Skeletal muscle satellite cell (primary cell): ENCODE measurements at regions not wholly inside any gene's neighbourhood (a gene's known extent, or its start where the extent isn't known, plus 50 kb on each side); places are given as distances from the start of the nearest gene placed in this dataset.

ENCODE experiments used
- H3K27me3 ChIP-seq: 2 replicates; pipeline ENCODE4 v1.7.0; 2013; ENCODE audit warnings: low read length; ENCODE audit not compliant: control insufficient read depth, insufficient read depth
- H3K36me3 ChIP-seq: 2 replicates; pipeline ENCODE4 v1.7.0; 2013; ENCODE audit warnings: mild to moderate bottlenecking, control low read depth, low read length; ENCODE audit not compliant: insufficient read depth
- H3K4me1 ChIP-seq: 2 replicates; pipeline ENCODE4 v1.7.0; 2013; ENCODE audit warnings: low read length; ENCODE audit not compliant: control insufficient read depth, insufficient read depth
- H3K4me2 ChIP-seq: 2 replicates; pipeline ENCODE4 v1.7.0; 2013; ENCODE audit warnings: mild to moderate bottlenecking, low read length
- H3K4me3 ChIP-seq: 2 replicates; pipeline ENCODE4 v1.7.0; 2013; ENCODE audit warnings: low read length
- H3K9ac ChIP-seq: 2 replicates; pipeline ENCODE4 v1.7.0; 2013; ENCODE audit warnings: mild to moderate bottlenecking, low read depth, low read length, moderate library complexity
- H3K9me3 ChIP-seq: replicated peaks from 2 replicates; pipeline ENCODE4 v1.7.0; 2013; ENCODE audit warnings: mild to moderate bottlenecking, control low read depth, low read length

DNA sequence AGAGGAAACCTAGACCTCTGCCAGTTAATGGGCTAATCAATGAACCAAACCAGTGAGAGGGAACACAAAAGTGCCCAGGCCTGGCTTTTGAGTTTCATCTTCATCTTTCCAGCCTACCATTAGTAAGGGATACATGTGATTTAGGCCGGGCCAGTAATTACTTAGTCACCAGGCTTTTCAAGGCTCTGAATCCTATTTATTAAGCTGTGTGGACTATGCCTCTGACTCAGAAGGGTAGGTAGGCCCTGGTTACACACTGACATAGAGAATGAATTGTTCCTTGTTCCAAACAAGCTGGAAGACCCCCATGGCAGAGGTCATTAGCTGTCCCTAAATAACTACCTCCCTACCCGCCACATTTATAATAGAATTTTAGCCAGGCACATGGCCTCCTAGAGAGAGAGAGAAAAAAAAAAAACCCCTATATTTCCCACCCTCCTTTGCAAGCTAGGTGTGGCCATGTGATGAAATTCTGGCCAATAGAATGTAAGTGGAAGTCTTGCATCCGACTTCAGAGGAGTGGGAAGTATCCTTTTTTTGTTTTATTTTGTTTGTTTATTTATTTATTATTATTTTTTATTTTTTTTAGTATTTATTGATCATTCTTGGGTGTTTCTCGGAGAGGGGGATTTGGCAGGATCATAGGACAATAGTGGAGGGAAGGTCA is 112.3 kb upstream of the BCOR start:
- no peak overlapping the region for H3K4me2 ChIP-seq
- H3K27me3 ChIP-seq: peaks cover 5% of the 10 kb centered on the region
- H3K36me3 ChIP-seq: no peaks in the 10 kb centered on the region
- no peaks in the 10 kb centered on the region for H3K4me1 ChIP-seq
- no peak overlapping the region for H3K4me3 ChIP-seq
- no peaks in the 10 kb centered on the region for H3K9me3 ChIP-seq
- H3K9ac ChIP-seq: no peak overlapping the region

DNA sequence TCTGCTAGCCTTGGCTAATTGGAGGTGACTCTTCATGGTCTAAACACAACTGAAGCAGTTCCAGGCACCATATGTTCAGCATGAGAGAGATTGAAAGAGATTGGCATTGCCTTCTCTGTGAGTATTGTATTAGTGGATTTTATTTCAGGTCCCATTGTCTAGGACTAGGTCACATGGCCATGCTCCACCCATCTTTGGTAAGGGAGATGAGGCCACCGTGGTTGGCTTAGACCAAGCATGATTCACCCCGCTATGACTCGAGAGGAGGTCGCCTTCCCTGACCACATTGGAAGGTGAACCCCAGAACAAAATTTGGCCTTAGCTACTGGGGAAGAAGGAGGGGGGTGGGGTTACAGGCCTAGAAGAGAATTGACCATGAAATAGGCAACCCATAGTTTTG is 109.9 kb upstream of the BCOR start:
- Histone ChIP-seq H3K9ac (no peak overlapping the region), H3K27me3 (peaks cover 10% of the 10 kb centered on the region), H3K4me1 (no peaks in the 10 kb centered on the region), H3K9me3 (no peaks in the 10 kb centered on the region), H3K4me3 (no peak overlapping the region), H3K36me3 (no peaks in the 10 kb centered on the region), H3K4me2 (no peak overlapping the region)

DNA sequence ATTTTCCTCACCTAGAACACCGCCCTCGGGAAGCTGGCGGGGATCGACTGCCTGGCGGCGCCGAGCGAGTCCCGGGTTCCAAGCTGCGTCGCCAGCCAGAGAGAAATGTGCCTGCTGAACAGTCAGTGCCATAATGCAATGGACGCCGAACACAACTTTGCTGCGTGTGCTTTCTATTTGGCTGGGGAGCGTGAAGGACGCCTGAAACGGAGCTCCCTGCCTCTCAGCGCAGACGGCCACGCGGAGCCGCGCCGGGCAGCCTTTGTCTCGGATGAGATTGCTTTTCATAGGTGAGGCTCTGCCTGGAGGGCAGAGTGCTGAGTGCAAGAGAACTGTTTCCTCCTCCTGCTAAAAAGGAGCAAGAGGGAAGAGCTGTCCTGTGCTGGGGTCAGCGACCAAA is 107.7 kb upstream of the BCOR start:
- H3K9me3 ChIP-seq: no peaks in the 10 kb centered on the region
- no peak overlapping the region for H3K4me3 ChIP-seq
- no peaks in the 10 kb centered on the region for H3K4me1 ChIP-seq
- no peaks in the 10 kb centered on the region for H3K36me3 ChIP-seq
- H3K4me2 ChIP-seq: peak overlapping the region; percentile 59
- H3K9ac ChIP-seq: peak overlapping the region; percentile 18
- H3K27me3 ChIP-seq: peaks cover 10% of the 10 kb centered on the region

DNA sequence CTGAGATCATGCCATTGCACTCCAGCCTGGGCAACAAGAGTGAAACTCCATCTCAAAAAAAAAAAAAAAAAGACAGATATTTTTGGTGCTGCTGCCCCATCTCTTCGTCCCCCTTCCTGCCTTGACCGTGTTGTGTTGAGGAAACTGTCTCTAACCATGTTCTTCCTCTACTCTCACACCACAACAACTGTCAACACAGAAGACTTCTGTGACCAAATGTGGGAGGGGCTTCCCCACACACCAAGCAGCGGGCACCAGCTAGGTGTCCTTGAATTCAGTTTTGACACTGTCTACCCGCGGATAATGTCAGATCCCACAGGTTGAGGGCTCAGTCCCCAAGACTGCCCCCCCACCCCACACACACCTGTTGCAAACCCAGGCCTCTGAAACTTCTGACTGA is 104.7 kb upstream of the BCOR start:
- H3K36me3 ChIP-seq: no peaks in the 10 kb centered on the region
- no peaks in the 10 kb centered on the region for H3K4me1 ChIP-seq
- H3K9me3 ChIP-seq: no peaks in the 10 kb centered on the region
- H3K27me3 ChIP-seq: peaks cover 10% of the 10 kb centered on the region
- H3K4me2 ChIP-seq: no peak overlapping the region
- H3K9ac ChIP-seq: no peak overlapping the region
- no peak overlapping the region for H3K4me3 ChIP-seq

DNA sequence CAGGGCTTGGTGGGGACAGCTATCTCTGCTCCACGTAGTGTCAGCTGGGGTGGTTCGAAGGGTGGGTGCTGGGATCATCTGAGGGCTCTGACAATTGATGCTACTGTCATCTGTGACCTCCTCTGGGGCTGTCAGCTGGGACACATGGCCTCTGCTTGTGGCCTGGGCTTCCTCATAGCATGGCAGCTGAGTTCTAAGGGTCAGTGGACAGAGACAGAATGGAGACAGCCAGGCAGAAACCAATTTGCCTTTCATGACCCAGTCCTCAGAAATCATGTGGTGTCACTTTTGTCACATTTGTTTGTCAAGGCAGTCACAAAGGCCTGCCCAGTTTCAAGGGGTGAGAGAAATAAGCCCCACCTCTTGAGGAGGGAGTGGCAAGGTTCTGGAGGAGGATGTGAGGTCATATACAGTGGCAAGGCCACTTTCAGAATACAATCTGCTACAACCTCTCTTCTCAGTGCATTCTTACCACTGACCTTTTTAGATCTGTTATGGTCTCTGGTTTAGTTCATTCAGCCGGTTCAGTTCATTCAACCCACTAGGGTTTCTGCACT is 103.6 kb upstream of the BCOR start:
- Histone ChIP-seq H3K4me2 (no peak overlapping the region), H3K36me3 (no peaks in the 10 kb centered on the region), H3K9ac (no peak overlapping the region), H3K4me3 (no peak overlapping the region), H3K27me3 (peaks cover 12% of the 10 kb centered on the region), H3K9me3 (no peaks in the 10 kb centered on the region), H3K4me1 (no peaks in the 10 kb centered on the region)

DNA sequence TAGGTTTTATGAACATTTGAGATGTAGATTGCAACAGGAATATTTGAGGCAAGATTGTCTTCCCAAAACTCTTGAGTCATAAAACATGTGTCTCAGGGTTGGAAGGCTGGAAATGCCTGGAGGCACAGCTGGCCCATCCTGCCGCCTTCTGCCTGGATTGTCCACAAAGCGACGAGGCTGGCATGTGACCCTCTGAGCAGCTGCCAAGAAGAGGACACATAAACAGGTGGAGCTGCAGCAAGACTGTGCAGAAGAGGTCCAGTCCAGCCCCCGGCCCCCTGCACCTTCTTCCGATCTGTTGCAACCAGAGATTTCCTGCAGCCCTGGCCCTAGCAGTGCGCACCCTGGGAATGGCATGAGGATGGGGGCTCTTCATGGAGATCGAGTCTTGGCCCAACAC is 101.9 kb upstream of the BCOR start:
- H3K9me3 ChIP-seq: no peaks in the 10 kb centered on the region
- H3K9ac ChIP-seq: no peak overlapping the region
- no peaks in the 10 kb centered on the region for H3K36me3 ChIP-seq
- H3K4me2 ChIP-seq: no peak overlapping the region
- H3K4me3 ChIP-seq: no peak overlapping the region
- H3K27me3 ChIP-seq: peaks cover 4% of the 10 kb centered on the region
- no peaks in the 10 kb centered on the region for H3K4me1 ChIP-seq

DNA sequence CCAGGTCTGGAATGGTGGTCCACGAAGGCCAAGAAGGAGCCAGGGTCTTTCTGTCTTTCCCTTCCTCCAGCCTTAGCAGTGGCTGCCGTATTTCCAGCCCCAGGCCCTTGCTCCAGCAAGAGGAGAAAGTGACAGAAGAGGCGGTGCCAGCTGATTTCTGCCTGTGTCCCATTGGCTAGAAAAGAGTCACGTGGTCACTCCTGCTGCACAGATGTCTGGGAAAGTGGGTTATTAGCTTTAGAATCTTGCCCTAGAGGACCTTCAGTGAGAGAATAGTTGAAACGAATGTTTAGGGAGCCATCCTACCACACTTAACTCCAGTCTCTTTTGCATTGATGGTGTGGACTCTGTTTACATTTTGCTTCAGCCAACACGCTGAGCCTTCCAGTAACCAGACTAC is 99.3 kb upstream of the BCOR start:
- Histone ChIP-seq H3K4me2 (no peak overlapping the region), H3K36me3 (no peaks in the 10 kb centered on the region), H3K4me3 (no peak overlapping the region), H3K9me3 (no peaks in the 10 kb centered on the region), H3K27me3 (peaks cover 4% of the 10 kb centered on the region), H3K9ac (no peak overlapping the region), H3K4me1 (no peaks in the 10 kb centered on the region)

DNA sequence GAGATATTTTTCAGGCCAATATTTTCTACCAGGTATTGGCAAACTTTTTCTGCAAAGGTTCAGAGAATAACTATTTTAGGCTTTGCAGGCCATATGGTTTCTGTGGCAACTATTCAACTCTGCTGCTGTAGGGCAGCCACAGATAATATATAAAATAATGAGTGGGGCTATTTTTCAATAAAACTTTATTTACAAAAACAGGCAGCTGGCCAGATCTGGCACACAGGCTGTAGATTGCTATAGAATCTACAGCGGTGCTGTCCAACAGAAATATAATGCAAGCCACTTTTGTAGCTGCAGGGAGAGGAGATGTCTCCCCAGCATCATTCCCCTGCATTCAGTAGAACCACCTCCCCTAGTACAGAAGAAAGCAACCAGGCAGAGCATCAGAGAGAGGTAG is 97.6 kb upstream of the BCOR start:
- no peak overlapping the region for H3K4me2 ChIP-seq
- H3K9me3 ChIP-seq: no peaks in the 10 kb centered on the region
- no peak overlapping the region for H3K4me3 ChIP-seq
- H3K36me3 ChIP-seq: no peaks in the 10 kb centered on the region
- H3K4me1 ChIP-seq: no peaks in the 10 kb centered on the region
- no peak overlapping the region for H3K9ac ChIP-seq
- peaks cover 5% of the 10 kb centered on the region for H3K27me3 ChIP-seq

DNA sequence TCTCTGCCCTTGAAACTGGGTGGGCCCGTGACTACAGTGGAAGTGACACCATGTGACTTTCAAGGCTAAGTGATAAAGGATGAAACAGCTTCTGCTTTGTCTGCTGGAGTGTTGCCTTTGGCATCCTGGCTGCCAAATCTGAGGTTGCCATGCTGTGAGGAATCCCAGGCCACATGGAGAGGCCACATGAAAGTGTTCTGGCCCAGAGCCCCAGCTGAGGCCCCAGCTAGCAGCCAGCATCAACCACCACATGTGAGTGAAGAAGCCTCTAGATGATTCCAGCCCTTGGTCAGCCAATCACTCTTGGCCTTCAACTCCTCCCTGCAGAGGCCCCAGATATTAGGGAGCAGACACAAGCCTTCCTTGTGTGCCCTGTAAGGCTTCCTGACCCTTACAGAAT is 94.4 kb upstream of the BCOR start:
- H3K4me3 ChIP-seq: no peak overlapping the region
- no peak overlapping the region for H3K4me2 ChIP-seq
- no peaks in the 10 kb centered on the region for H3K36me3 ChIP-seq
- H3K9me3 ChIP-seq: no peaks in the 10 kb centered on the region
- H3K27me3 ChIP-seq: peaks cover 5% of the 10 kb centered on the region
- H3K9ac ChIP-seq: no peak overlapping the region
- H3K4me1 ChIP-seq: no peaks in the 10 kb centered on the region

DNA sequence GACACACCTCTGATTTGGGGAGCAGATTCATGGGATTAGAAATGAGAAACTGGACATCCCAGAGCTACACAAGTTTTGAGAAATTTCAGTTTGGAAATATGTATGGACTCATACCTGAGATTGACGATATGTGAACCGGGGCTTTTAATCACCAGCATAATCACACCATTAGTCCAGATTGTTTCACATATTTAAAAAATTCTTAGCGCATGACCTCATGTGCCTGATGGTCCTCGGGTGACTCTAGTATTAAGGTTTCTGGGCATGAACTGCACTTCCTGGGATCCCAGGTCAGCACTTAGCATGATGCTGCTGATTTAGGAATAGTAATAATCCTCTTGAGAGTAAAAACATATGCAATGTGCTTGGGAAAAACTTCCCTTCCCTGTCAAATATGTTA is 91.9 kb upstream of the BCOR start:
- no peak overlapping the region for H3K9ac ChIP-seq

DNA sequence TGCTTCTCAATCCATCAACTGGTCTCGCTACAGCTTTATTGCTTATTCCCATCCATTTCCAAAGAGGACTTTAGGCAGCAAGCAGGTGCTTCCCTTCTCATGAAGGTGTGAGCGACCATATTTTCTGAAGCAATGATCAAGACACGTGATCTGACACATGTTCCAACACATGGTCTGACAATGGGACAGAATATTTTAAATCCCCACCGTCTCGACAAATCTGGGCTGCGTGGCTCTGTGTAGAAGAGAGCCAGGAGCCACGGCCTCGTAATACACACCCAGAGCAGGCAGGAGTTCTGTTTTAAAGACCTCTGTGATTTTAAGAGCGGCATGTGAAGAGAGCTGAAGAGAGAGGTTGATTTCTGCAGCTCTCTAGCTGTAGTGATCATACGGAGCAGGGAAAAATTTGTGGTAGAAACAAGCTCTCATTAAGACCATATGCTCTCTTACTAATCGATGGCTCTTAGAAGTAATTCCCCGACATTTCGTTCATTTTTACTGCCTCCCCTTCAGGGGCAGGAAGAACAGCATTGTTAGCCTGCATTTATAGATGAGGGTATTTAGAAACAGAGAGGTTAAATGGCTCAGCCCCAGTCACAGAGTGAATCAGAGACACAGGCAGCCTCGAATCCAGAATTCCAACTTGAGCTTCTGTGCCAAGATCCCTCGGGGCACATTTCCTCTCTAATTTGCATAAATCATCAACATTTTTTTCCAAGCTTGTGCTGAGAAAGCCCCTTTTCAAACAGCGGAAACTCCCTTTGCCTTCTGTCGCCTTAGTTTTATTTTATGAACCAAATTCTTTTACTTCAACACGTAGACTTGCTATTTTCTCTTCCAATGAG is 91.0 kb upstream of the BCOR start:
- Histone ChIP-seq H3K4me1 (no peaks in the 10 kb centered on the region), H3K4me3 (no peak overlapping the region), H3K9ac (no peak overlapping the region), H3K9me3 (peaks cover 7% of the 10 kb centered on the region), H3K4me2 (no peak overlapping the region), H3K36me3 (no peaks in the 10 kb centered on the region), H3K27me3 (peaks cover 10% of the 10 kb centered on the region)

More for the DNA sequence above, 91.9 kb upstream of the BCOR start:
- Histone ChIP-seq H3K36me3 (no peaks in the 10 kb centered on the region), H3K9me3 (peaks cover 7% of the 10 kb centered on the region), H3K4me2 (no peak overlapping the region), H3K4me3 (no peak overlapping the region), H3K27me3 (peaks cover 10% of the 10 kb centered on the region), H3K4me1 (no peaks in the 10 kb centered on the region)
